Prostate gland (tissue), 2 donors: ENCODE measurements at regions not wholly inside any gene's neighbourhood (a gene's known extent, or its start where the extent isn't known, plus 50 kb on each side); places are given as distances from the start of the nearest gene placed in this dataset.

Source experiments
- DNase-seq: peaks from one replicate; pipeline ENCODE4 v3.0.0-alpha.2; 2019; ENCODE audit warnings: low spot score
- H3K27ac ChIP-seq, 2 donors: fragments of 200-600 bp; sonication (generic); 2 replicates each; pipeline ENCODE4 v1.5.1; 2017 to 2019
- H3K27me3 ChIP-seq: fragments of 200-600 bp; sonication (generic); replicated peaks from 2 replicates; pipeline ENCODE4 v1.5.1; 2019; ENCODE audit not compliant: insufficient read depth
- H3K36me3 ChIP-seq, 2 donors: fragments of 200-600 bp; sonication (generic); 1 replicate in 1 of 2; 2 replicates in 1 of 2; pipeline versions ENCODE4 v1.5.1 to v1.8.1; 2017 to 2019
- H3K4me1 ChIP-seq: fragments of 200-600 bp; sonication (generic); replicated peaks from 2 replicates; pipeline ENCODE4 v1.5.1; 2019
- H3K4me3 ChIP-seq, 2 donors: fragments of 200-600 bp; sonication (generic); 2 replicates each; pipeline ENCODE4 v1.5.1; 2017 to 2019
- H3K9me3 ChIP-seq: fragments of 200-600 bp; sonication (generic); 2 replicates; pipeline ENCODE4 v1.5.1; 2017
- CTCF ChIP-seq, 4 experiments: fragments of 200-600 bp in 2 of 4; fragments of 450-650 bp in 2 of 4; sonication (generic) in 2 of 4; IDR thresholded peaks; 1 replicate in 3 of 4; 2 replicates in 1 of 4; pipeline ENCODE4 v1.5.1; 2016 to 2019; ENCODE audit warnings: antibody characterized with exemption in 4 of 4, mild to moderate bottlenecking in 2 of 4, moderate library complexity in 2 of 4
- POLR2A ChIP-seq: fragments of 450-650 bp; IDR thresholded peaks from one replicate; pipeline ENCODE4 v1.6.1; 2016; ENCODE audit warnings: antibody characterized with exemption, mild to moderate bottlenecking
- POLR2AphosphoS5 ChIP-seq: sonication (generic); formaldehyde crosslinking; IDR thresholded peaks from one replicate; pipeline ENCODE4 v1.6.1; 2017; ENCODE audit warnings: antibody characterized with exemption
- WGBS: methylation state at CpG from one replicate; pipeline ENCODE4 v1.1.5; 2018; 5-methylcytosine and 5-hydroxymethylcytosine counted together
- intact Hi-C: fragments of 100-400 bp; cut with DNase I; formaldehyde crosslinking; loops from one replicate; pipeline ENCODE4 v1.14.2; 2022

GRCh38 chr6:169911264-169912263 lies 160.1 kb downstream of the ERMARD start:
- Histone ChIP-seq H3K27ac (no peak overlapping the region), H3K27me3 (no peaks in the 10 kb centered on the region), H3K4me1 (no peaks in the 10 kb centered on the region), H3K36me3 (no peaks in the 10 kb centered on the region), H3K9me3 (no peaks in the 10 kb centered on the region), H3K4me3 (no peak overlapping the region)
- DNase-seq = no peak
- 92% methylated on average over 38 of the region's 41 CpGs for WGBS
- intact Hi-C loops = no loop called here
- TF ChIP-seq CTCF (IDR thresholded peaks at IDR 0.05) = no peak
- no peak for TF ChIP-seq POLR2A
- no peak for TF ChIP-seq POLR2AphosphoS5

- no peak overlapping the region for H3K4me3 ChIP-seq
- TF ChIP-seq POLR2A (no peak), CTCF (IDR thresholded peaks at IDR 0.05) (no peak), POLR2AphosphoS5 (no peak)
- H3K36me3 ChIP-seq = no peaks in the 10 kb centered on the region
- H3K9me3 ChIP-seq = no peaks in the 10 kb centered on the region
- no peak overlapping the region for H3K27ac ChIP-seq
- intact Hi-C loops = no loop called here
- DNase-seq = no peak
- H3K27me3 ChIP-seq = no peaks in the 10 kb centered on the region
- no peaks in the 10 kb centered on the region for H3K4me1 ChIP-seq
- 84% methylated on average over 7 of the region's 7 CpGs for WGBS
Measured at GRCh38 chr6:169909113-169909512, 157.7 kb downstream of the ERMARD start.

- no peaks in the 10 kb centered on the region for H3K27me3 ChIP-seq
- intact Hi-C loops = no loop called here
- no peaks in the 10 kb centered on the region for H3K9me3 ChIP-seq
- no peak for DNase-seq
- no peak overlapping the region for H3K4me3 ChIP-seq
- WGBS = 82% methylated on average over 8 of the region's 8 CpGs
- H3K36me3 ChIP-seq = no peaks in the 10 kb centered on the region
- no peak overlapping the region for H3K27ac ChIP-seq
- H3K4me1 ChIP-seq = no peaks in the 10 kb centered on the region
- no peak for TF ChIP-seq POLR2A
- TF ChIP-seq POLR2AphosphoS5 = no peak
- TF ChIP-seq CTCF (IDR thresholded peaks at IDR 0.05) = no peak
Measured at GRCh38 chr6:169908403-169908933, 157.0 kb downstream of the ERMARD start.

GRCh38 chr6:169907419-169908115 lies 156.1 kb downstream of the ERMARD start:
- TF ChIP-seq POLR2AphosphoS5 (no peak), POLR2A (no peak), CTCF (IDR thresholded peaks at IDR 0.05) (no peak)
- Histone ChIP-seq H3K27me3 (no peaks in the 10 kb centered on the region), H3K4me3 (no peak overlapping the region), H3K27ac (no peak overlapping the region), H3K36me3 (no peaks in the 10 kb centered on the region), H3K9me3 (no peaks in the 10 kb centered on the region), H3K4me1 (no peaks in the 10 kb centered on the region)
- no peak for DNase-seq
- WGBS = 81% methylated on average over 9 of the region's 9 CpGs
- intact Hi-C loops = no loop called here
